ENCODE measurements at regions not wholly inside any gene's neighbourhood (a gene's known extent, or its start where the extent isn't known, plus 50 kb on each side); places are given as distances from the start of the nearest gene placed in this dataset.

- peak; percentile 59 for DNase-seq
These were observed 232.8 kb downstream of the PIK3C3 start for GRCh38 chr18:42187611-42188380.

- no peak for DNase-seq
These were observed 235.6 kb downstream of the PIK3C3 start for GRCh38 chr18:42190643-42191042.

- no peak for DNase-seq
These were observed 237.5 kb downstream of the PIK3C3 start for GRCh38 chr18:42192251-42193248.

GRCh38 chr18:42196651-42197050, 241.6 kb downstream of the PIK3C3 start:
- no peak for DNase-seq

GRCh38 chr18:42201137-42201536, 246.1 kb downstream of the PIK3C3 start:
- no peak for DNase-seq

- no peak for DNase-seq
These were observed 256.2 kb downstream of the PIK3C3 start for GRCh38 chr18:42211201-42211600.

- no peak for DNase-seq
These were observed 267.5 kb downstream of the PIK3C3 start for GRCh38 chr18:42222557-42222956.

GRCh38 chr18:42228581-42228980, 273.5 kb downstream of the PIK3C3 start:
- no peak for DNase-seq

- no peak for DNase-seq
These were observed 274.5 kb downstream of the PIK3C3 start for GRCh38 chr18:42229211-42230210.

- DNase-seq = no peak
These were observed 275.6 kb downstream of the PIK3C3 start for GRCh38 chr18:42230636-42231035.

- DNase-seq = no peak
These were observed 276.2 kb downstream of the PIK3C3 start for GRCh38 chr18:42231284-42231683.

- no peak for DNase-seq
These were observed 276.8 kb downstream of the PIK3C3 start for GRCh38 chr18:42231796-42232195.

- no peak for DNase-seq
These were observed 278.9 kb downstream of the PIK3C3 start for GRCh38 chr18:42233908-42234307.

- DNase-seq = peak; percentile 48
These were observed 287.7 kb downstream of the PIK3C3 start for GRCh38 chr18:42242758-42243157.

- DNase-seq = no peak
These were observed 290.1 kb downstream of the PIK3C3 start for GRCh38 chr18:42245137-42245536.

GRCh38 chr18:42255908-42256765, 301.1 kb downstream of the PIK3C3 start:
- no peak for DNase-seq

GRCh38 chr18:42258301-42258965, 303.4 kb downstream of the PIK3C3 start:
- no peak for DNase-seq

GRCh38 chr18:42261731-42262130, 306.7 kb downstream of the PIK3C3 start:
- DNase-seq = no peak

- no peak for DNase-seq
These were observed 309.5 kb downstream of the PIK3C3 start for GRCh38 chr18:42264497-42264896.

- no peak for DNase-seq
These were observed 313.2 kb downstream of the PIK3C3 start for GRCh38 chr18:42268186-42268725.

- no peak for DNase-seq
These were observed 313.8 kb downstream of the PIK3C3 start for GRCh38 chr18:42268798-42269197.
